Epithelial cell of esophagus (primary cell): ENCODE measurements at regions not wholly inside any gene's neighbourhood (a gene's known extent, or its start where the extent isn't known, plus 50 kb on each side); places are given as distances from the start of the nearest gene placed in this dataset.
A peak's percentile ranks its signal among the peaks of the same experiment; 100 is the strongest.

ENCODE experiments used
- DNase-seq: peaks from one replicate; pipeline ENCODE4 v3.0.0; 2010; ENCODE audit warnings: low read depth
- H3K4me3 ChIP-seq: 2 replicates; pipeline ENCODE4 v1.5.1; 2011; ENCODE audit warnings: mild to moderate bottlenecking, low read length, control low read depth
- TF ChIP-seq, protein P1 (sequence below): IDR thresholded peaks from 2 replicates; pipeline ENCODE4 v1.5.1; 2011; ENCODE audit warnings: low read depth, mild to moderate bottlenecking, low read length, control low read depth, inconsistent platforms; ENCODE audit not compliant: insufficient read depth; ENCODE audit errors: missing control alignments

DNA sequence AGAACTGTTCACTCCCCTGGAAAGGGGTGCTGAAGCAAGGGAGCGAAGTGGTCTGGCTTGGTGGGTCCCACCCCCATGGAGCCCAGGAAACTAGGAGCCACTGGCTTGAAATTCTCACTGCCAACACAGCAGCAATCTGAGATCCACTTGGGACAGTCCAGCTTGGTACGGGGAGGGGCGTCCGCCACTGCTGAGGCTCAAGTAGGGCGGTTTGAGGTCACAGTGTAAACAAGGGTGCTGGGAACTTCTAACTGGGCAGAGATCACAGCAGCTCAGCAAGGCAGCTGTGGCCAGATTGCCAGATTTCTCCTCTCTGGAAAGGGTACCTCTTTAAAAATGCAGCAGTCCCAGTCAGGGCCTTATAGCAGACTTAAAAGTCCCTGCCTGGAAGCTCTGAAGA is 53.9 kb upstream of the GALNTL6 start:
- no peak overlapping the region for H3K4me3 ChIP-seq
- no peak for DNase-seq
- TF ChIP-seq, protein P1, sequence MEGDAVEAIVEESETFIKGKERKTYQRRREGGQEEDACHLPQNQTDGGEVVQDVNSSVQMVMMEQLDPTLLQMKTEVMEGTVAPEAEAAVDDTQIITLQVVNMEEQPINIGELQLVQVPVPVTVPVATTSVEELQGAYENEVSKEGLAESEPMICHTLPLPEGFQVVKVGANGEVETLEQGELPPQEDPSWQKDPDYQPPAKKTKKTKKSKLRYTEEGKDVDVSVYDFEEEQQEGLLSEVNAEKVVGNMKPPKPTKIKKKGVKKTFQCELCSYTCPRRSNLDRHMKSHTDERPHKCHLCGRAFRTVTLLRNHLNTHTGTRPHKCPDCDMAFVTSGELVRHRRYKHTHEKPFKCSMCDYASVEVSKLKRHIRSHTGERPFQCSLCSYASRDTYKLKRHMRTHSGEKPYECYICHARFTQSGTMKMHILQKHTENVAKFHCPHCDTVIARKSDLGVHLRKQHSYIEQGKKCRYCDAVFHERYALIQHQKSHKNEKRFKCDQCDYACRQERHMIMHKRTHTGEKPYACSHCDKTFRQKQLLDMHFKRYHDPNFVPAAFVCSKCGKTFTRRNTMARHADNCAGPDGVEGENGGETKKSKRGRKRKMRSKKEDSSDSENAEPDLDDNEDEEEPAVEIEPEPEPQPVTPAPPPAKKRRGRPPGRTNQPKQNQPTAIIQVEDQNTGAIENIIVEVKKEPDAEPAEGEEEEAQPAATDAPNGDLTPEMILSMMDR = no peak

DNA sequence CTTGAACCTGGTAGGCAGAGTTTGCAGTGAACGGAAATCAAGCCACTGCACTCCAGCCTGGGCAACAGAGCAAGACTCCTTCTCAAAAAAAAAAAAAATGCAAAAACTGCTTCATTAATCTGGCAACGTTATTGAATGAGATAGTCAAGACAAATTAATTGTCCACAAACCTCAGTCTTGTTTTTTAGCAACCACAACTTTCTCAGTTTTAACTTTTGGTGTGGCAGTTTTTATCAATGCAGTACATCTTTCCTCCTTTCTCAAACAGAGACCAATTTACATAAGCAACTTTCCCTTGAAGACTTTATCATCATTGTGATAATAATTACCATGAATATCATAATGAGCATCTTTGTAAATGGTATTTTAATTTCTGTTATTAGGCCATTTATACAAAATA is 61.7 kb upstream of the GALNTL6 start:
- H3K4me3 ChIP-seq = no peak overlapping the region
- no peak for DNase-seq
- TF ChIP-seq, protein P1 = no peak

DNA sequence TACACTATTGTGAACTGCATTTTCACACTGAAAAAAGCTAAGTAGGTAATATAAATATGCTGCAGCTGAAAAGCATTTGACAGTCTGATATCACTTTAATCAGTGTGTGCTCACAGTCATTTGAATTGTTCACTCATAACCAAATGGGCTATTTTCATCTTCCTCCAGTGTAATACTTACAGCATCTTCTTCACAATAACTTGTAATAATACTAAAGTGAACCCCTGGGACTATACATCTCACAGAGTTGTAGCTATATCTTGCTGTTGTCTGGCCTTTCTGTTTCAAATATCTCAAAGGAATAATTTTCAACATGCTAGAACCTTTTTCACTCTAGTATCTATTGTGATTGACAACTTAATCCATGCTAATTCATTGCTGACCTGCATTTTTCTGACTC is 66.8 kb upstream of the GALNTL6 start:
- H3K4me3 ChIP-seq = no peak overlapping the region
- DNase-seq = no peak
- TF ChIP-seq, protein P1 = no peak

DNA sequence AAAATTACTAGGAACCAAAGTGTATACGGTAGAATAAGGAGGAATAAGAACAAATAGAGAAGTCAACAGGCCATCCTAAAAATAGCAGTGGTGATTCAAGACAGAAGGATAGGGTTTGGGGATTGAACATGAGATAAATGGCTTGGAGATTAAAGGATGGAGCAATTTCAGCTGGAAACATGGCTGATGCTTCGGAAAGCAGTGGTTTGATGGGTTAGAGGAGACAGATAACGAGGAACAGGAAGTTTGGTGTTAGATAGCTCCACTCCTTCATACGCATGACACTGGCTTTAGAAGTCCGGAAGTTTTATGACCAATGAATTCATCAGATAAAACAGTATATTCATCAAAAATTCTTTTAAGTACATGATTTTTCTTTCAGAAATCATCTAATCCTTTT is 70.8 kb upstream of the GALNTL6 start:
- TF ChIP-seq, protein P1 = no peak
- DNase-seq = no peak
- H3K4me3 ChIP-seq = no peak overlapping the region

DNA sequence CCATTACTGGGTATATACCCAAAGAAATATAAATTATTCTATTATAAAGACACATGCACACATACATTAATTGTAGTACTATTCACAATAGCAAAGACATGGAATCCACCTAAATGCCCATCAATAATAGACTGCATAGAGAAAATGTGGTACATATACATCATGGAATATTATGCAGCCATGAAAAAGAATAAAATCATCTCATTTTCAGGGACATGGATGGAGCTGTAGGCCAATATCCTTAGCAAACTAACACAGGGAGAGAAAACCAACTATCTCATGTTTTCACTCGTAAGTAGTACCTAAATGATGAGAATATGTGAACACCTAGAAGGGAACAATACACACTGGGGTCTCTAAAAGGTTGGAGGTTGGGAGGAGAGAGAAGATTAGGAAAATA is 86.0 kb upstream of the GALNTL6 start:
- DNase-seq = no peak
- TF ChIP-seq, protein P1 = no peak
- no peak overlapping the region for H3K4me3 ChIP-seq

DNA sequence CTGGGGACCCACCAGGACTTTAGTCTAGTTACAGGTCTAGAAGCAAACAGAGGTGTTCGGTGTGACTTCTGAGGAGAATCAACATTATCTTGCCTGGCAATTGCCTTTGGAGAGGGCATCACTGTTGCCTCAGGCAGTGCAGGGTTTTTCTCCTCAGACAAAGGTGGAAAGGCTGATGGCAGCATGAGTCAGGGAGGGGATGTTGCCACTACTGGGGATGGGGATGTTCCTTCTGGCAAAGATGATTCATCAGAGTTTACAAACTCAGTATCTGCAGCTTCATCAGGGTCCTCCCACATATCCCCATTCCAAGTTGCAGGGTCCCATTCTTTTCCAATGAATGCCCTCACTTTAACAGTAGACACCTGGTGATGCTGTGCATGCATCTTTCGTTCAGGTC is 91.3 kb upstream of the GALNTL6 start:
- TF ChIP-seq, protein P1 = no peak
- no peak overlapping the region for H3K4me3 ChIP-seq
- DNase-seq = peak; percentile 3

DNA sequence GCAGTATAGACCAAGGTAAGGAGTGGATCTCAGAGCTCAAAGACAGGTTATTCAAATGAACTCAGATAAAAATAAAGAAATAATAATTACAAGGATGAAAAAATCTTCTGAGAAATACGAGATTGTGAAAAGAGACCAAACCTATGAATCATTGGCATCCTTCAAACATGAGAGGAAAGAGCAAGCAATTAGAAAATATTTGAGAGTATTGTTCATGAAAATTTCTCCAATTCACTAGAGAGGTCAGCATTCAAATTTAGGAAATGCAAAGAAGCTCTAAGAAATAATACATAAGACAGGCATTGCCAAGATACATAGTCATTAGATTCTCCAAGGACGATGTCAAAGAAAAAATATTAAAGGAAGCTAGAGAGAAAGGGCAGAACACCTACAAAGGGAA is 93.5 kb upstream of the GALNTL6 start:
- no peak for DNase-seq
- TF ChIP-seq, protein P1 = no peak
- H3K4me3 ChIP-seq = no peak overlapping the region
